Fibroblast of peridontal ligament (primary cell): ENCODE measurements at regions not wholly inside any gene's neighbourhood (a gene's known extent, or its start where the extent isn't known, plus 50 kb on each side); places are given as distances from the start of the nearest gene placed in this dataset.

ENCODE experiments used
- DNase-seq: peaks from one replicate; pipeline ENCODE4 v3.0.0-alpha.2; 2010; ENCODE audit errors: extremely low read depth

DNA sequence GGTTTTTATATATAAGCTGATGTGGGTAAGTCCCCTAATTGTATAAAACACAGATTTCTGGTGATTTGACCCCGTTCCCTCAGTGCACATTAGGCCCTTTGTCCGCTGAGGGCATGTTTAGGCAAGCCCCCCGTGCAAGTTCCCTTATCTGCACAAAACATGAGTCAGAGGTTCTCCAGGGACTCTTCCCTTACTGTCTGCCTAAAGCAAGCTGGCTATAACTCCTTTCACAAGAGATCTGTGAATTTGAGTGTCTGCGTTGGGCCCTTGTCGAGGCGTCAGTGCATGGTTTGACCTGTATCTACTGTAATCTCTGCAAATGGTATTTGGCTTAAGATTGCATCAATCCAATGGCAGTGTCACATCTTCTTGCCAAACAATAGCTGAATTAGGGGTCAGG is 712.8 kb downstream of the CDH8 start:
- no peak for DNase-seq

DNA sequence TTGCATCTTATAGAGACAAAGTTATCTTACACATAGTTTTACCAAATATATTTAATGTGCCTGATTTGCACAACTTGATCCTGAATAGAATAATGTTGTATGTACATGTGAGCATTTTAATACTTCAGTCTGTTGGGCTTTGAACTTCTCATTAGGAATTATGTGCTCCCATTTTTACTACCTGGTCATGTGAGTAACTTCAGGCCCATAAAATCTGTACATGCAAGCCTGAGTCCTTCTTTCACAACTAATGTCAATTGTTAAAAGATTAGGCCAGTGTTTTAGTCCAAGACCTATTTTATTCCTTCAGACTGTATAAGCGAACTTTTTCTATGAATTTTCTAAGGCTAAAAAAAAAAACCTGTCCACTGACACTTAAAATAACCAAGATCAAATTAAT is 715.4 kb downstream of the CDH8 start:
- DNase-seq, result no peak

DNA sequence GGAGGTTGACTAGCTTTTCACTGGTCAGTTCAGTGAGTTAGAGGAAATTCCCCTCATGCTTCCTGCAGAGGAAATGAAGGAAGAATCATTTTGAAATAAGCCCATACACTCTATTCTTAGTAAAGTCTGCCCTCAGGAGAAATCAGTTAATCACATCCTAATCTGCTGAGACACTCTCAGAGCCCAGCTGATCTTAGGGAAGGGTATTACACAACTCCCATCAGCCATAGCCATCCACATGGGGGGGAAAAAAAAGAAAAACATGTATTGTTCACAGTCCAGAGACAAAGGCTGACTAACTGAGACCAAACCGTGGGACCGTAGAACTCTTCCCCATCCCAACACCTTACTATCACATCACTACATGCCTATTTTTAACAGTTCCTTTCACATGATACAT is 722.3 kb downstream of the CDH8 start:
- no peak for DNase-seq

DNA sequence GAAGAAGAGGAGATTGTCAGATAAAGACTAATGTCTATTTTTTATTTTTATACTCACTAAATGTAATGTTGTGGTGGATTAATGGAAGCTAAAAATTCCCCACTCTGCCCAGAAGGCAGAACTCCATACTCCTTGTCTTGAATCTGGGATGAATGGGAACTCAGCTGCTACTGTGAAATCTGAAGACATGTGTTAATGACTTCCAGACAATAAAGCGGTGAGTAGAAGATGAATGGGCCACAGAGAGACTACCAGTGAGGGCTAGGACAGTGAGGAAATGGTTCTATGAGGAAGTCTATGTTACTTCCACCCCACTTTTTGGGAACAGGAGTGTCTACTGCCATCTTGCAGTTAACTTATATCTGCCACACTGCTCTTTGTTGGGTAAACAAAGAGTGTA is 726.9 kb downstream of the CDH8 start:
- no peak for DNase-seq

DNA sequence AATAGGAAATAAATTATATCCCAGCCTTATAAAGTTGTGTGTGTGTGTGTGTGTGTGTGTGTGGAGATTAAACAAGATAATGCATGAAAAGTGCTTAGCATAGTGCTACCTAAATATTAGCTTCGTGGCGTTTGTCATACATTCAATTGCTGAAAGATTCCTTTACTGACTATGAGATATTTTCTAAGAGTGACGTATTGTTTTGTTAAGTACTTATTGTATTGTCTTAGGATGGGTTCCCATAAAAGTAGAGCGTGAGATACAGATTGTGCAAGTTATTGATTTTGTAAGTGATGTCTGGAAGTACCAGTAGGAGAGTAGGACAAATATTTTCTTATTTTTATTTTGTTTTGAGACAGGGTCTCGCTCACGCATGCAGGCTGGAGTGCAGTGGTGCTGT is 730.0 kb downstream of the CDH8 start:
- no peak for DNase-seq

DNA sequence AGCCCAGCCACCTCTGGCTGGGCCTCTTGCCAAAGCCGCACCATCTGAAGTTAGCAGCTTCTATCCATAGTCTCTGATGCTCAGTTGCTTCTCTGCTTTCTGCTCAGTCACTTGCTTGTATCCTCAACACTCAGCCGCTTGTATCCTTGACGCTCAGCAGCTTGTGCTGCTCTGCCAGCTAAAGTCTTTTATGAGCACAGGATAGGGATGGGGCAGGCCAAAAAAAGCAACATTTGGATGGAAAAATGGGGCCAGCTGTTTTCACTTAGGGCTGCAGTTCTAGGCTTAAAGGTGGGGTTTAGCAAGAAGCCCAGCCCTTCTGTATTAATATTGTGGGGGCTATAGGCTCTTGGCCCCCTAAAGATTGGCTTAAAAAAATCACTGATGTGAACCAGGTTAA is 739.4 kb downstream of the CDH8 start:
- DNase-seq, result no peak

DNA sequence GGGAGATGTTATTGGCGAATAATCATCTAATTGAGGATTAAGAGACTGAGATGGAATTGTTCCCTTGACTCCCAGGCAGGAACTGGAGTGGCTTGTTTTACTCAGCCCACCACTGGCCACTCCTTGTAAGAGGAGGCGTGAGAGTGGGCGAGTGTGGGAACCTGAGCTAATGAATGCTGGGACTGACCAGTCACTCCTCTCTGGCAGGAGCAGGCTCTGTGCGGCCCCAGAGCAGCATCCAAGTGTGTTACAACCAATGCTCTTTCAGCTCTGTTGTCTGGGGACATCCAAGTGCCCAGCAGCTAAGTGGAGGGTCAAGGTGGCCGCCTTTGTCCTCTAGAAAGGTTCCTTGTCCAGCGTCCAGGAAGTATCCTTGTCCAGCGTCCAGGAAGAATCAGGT is 739.9 kb downstream of the CDH8 start:
- DNase-seq, result no peak

DNA sequence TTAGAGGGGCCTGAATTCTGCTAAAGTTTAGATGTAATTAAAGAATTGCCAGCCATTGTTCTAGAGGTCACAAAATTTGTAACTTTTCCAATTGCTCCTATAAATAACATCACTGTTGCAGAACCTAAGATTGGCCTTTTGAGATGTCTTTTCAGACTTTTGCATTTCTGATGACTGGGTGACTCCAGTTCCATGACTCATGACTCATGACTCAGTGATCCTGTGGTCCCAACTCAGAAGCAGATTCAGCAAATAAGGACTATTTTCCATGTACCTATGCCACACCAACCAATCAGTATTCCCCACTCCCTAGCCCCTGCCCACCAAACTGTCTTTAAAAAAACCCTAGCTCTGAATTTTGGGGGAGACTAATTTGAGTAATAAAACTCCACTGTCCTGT is 740.9 kb downstream of the CDH8 start:
- no peak for DNase-seq

DNA sequence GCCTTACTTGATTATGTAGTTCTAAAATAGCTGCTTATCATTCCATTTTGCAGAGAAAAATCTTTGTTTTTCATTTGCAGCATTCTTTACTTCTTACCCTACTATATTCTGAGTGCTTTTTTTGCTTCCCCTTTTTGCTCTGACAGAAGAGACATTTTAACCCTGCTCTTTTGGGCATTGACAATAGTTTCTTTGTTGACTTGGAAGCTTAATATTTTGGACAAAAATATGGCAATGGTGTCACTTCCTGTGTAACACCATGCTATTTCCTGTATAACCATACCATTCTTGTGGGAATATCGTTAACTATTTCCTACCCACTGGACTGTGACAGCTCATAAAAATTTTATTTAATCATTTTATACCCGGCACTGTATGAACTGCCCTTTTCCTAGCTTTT is 747.1 kb downstream of the CDH8 start:
- DNase-seq, result no peak

DNA sequence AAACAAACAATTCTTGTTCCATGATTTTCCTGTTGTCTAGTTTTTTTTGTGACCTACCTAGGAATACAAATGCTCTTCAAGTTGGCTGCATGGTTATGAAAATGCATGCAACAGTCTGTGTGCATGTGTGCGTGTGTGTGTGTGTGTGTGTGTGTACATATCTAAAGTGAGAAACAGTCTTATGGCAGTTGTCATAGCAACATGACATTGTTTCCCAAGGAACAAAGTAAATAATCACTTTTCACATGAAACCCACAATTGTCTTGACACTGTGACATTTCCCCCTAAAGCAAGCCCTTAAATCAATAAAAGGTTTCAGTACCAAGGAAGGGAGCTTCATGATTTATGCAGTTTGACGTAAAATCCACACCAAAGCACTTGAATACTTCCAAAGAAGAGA is 758.4 kb downstream of the CDH8 start:
- DNase-seq, result no peak

DNA sequence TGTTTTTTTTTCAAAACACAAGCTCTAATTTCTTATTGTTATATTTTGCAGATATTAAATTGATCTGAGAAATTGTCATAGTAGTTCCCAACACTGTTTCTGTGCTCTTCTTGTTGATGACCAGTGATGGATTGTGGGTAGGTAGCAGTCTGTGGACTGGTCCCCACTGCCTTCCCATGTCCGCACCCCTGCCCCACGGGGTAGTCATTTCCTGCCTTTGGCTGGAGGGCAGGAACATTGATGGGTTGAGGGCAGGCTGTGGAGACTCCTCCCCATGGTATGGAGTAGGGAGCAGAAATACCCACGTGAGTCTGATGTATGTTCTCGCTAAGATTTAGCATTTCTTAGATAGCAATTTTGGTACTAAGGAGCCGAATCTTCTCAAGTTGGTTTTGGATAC is 762.0 kb downstream of the CDH8 start:
- no peak for DNase-seq

DNA sequence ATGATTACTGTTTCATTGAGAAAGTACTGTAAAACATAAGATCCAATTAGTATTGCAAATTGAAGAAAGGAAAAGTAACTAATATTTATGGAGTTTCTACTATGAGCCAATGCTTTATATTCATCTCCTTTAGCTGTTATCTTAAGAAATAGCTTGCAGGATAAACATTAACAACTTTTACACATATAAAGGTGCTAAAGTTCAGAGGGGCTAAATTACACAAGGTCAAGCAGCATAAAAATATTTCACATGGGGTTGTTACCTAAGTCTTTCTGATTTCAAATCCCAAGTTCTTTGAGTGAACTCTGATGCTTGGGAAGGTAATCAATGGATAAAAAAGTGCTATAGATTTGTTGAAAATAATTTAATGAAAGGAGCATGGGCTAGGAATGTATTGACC is 765.5 kb downstream of the CDH8 start:
- no peak for DNase-seq

DNA sequence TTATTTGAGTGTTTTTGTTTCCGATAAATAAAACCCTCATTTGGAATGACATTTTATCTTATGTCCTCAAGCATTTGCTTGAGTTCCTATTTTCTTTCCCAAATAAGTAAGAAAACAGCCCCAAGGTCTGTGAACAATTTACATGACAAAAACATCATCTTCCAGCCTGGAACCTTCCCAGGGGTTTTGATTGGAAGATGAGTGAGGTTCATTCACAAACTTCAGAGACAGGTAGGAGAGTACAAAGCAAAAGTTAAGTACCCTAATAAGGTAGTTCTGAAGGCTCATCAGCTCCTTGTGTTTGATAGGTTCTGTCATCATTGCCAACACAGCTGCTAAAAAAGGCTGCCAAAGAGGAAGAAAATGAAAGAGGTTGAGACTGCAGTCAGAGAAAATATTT is 772.8 kb downstream of the CDH8 start:
- DNase-seq, result no peak

DNA sequence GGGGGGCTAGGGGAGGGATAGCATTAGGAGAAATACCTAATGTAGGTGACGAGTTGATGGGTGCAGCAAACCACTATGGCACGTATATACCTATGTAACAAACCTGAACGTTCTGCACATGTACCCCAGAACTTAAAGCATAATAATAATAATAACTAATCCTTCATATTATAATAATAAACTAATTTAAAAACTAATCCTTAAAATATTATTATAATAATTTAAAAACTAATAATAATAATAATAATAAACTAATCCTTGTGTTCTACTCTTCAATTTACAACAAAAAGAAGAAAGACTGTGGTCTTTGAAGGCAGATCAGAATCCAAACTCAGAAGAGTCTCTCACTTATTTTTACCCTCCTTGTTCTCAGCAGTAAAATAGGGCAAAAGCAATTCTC is 774.9 kb downstream of the CDH8 start:
- DNase-seq, result no peak

DNA sequence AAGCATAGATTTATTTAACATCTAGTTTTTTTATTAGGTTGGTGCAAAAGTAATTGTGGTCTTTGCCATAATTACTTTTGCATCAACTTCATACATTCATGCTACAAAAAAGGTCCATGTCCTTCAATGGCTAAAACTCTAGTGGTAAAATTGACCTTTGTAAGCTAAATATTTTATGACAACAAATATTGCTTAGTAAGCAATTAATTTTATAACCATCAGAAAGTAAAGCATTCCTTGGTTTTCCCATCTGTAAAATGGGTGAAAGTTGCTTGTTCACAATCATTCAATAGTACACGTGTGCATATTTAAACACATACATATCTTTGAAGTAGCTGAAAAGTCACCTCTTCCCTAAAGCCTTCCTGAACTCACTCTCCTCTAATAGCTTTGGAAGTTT is 789.6 kb downstream of the CDH8 start:
- DNase-seq, result no peak

DNA sequence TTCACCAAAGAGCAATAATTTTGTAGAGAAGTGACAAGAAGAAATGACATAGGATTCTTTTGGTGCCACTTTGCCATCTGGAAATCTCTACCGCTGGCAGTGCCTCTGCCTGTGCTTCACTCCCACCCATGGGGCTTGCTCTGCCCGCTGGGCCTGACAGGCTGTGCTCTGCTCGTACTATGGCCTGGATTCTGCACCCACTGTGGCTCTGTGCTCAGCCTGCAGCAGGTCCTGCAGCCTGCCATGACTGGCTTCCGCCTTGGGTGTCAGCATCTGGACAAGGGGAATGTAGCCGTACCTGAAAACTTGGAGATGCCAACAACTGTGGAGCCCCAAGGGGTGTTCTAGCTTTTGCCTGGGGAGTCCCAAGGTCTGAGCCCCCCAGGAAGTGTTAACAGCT is 792.3 kb downstream of the CDH8 start:
- no peak for DNase-seq

DNA sequence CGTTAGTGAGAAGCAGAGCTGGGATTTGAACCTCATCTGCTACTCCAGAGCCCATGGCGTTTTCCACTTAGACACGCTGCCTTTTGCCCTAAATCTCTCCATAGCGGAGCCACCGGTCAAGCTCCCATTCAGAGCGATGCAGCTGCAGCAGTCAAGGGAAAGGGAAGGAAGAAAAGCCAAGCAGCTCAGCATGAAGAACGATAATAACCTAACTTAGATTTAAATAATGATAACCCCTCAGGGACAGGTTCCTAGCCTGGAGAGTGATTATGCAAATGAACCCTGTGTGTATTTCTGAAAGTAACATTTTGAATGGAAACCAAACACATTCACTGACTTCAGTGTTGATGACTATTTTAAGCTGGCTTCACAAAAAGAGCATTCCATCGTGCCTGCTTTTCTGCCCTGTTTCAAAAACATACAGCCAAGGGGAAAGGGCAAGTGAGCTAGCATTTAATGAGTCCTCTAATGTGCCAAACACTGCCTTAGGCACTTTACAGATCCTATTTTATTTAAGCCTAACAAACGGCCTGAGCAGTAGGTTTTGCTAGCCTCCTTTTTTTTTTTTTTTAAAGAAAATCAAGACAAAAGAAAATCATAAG is 798.3 kb downstream of the CDH8 start:
- no peak for DNase-seq

DNA sequence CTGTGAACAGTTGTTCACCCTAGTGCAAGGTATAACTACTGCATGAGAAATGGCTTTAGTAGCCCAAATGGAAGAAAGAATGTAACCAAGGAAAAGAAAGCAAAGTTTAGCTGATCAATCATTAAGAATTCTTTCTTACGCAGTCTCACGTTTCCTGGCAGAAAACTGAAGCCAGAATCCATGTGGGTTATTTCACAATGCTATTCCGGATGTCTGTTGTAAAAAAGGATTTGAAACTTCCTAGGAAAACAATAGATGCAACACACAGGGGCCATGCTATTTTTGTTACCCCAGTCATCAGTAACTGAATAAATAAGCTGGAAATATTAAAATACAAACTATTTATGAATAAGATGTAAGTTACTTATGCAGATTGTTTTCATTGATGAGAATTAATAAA is 802.5 kb downstream of the CDH8 start:
- DNase-seq, result no peak

DNA sequence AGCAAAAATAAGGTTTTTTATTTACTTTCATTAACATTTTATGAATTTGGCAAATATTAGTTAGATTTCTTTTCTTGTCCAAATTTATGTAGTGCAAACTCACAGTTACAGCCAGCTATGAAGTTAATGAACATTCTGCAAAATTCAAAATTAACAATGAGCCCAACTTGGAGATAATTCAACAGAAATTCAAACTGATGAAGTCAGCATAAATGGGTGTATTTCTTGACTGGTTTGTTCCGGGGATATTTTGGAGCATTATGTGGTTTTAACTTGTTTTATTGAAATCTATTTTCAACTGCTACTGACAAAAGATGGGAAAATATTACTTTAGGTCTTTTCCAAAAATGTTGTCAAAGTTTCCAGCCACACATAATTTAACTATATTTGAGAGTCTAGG is 807.9 kb downstream of the CDH8 start:
- DNase-seq, result no peak

DNA sequence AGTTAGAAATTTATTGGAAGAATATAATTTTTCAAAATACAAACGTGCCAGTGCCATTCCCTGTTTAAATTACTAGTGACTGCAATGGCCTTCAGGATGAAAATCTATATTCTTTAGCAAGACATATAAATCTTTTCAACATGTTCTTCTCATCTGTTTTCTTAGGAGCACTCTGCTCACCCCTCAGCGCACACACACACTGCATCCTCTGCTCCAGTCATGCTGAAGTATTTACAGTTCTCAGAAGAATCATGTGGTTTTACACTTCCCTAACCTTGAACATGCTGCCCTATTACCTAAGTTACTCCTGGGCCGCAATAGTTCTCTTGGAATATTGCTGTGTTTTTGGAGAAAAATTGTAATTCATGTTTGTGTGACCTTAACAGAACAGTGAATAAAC is 820.6 kb downstream of the CDH8 start:
- DNase-seq, result no peak

DNA sequence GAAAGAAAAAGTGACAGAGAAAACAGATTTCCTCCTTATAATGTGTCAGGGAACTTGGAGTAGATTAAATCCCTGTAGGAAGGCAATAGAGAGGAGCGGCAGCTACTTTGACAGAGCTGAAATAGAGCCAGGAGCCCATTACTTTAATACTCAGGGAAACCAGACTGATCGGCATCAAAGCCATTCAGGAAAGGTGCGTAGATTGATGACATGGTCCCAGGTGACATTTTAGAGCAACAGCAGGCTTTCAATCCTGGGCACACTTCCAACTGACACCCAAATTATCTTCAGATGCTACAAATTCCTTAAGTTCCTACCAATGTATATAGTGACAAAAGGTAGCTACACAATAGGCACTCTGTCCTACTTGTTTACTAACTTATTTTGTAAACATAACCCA is 821.5 kb downstream of the CDH8 start:
- no peak for DNase-seq

DNA sequence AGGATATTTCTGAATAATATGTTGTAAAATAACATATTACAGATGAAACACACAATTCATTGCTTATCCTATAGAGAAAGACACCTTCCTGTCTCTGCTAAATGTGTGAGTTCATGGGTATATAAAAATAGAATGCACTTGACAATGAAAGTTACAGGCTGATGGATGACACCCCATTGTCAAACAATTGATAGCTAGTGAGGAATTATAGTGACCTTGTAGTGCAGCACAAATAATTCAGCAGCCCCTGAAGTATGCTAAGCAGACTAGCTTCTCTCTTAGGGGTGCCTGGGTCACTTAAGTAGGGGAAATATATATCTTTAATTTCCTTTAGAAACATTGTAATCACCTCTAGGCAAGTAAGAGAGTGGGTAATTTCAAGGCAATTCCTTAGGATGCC is 826.2 kb downstream of the CDH8 start:
- DNase-seq, result no peak

DNA sequence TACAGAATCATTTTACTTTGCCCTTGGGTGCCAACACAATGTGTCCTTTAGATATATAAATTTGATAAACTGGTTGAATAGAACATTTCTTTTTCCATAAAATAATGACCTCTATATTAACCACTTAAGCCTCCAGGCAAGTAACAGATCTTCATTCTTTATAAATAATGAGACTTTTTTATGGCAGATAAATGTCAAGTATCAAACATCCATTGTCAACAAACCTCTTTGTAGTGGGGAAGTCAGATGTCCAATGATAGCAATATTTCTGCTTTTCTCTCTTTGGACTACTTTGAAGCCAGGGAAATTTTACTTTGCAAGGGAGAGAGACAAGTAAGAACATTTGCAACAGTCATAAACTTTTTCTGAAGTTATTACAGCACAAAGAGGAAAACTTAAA is 841.2 kb downstream of the CDH8 start:
- DNase-seq, result no peak

DNA sequence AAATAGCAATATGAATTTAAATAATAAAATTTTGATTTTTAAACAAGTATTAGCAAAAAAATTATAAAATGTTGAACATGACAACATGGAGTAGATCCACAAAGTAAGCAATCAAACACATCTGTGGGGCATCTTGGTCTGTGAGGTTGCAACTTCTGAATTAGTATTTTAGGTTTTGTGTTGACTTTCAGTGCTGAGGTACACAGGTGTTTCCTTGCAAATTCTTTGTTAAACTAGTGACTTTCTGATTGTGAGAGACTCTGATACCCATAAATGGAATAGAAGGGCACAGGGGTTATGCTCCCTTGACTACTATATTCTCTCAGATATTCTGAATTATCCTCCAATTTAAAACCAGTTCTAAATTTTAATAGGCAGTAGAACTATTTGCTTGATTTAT is 841.7 kb downstream of the CDH8 start:
- DNase-seq, result no peak

DNA sequence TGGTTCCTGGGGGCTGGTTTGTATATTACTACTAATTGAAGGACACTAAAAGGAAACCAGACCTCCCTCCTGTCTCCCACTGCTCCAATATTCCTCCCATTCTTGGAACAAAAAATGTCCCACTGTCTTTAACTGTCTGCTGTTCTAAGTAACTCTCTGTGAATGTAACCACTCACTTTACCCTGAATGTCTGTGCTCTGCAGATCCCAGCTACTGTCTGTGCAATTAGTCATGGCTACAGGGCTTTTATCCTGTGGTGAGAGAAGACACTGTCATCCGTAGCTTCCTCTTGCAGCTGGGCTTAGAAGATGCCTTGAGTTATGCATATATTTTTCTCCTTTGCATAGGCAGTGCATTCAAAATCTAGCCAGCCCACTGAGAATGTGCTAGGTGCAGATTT is 853.8 kb downstream of the CDH8 start:
- no peak for DNase-seq
